M059J (cell line): ENCODE measurements at regions not wholly inside any gene's neighbourhood (a gene's known extent, or its start where the extent isn't known, plus 50 kb on each side); places are given as distances from the start of the nearest gene placed in this dataset.

Experiments
- DNase-seq: peaks from one replicate; pipeline ENCODE4 v3.0.0-alpha.2; 2012; ENCODE audit warnings: low read depth

- DNase-seq = no peak
Measured at GRCh38 chr1:50358962-50359361, 64.3 kb downstream of the DMRTA2 start.

DNA sequence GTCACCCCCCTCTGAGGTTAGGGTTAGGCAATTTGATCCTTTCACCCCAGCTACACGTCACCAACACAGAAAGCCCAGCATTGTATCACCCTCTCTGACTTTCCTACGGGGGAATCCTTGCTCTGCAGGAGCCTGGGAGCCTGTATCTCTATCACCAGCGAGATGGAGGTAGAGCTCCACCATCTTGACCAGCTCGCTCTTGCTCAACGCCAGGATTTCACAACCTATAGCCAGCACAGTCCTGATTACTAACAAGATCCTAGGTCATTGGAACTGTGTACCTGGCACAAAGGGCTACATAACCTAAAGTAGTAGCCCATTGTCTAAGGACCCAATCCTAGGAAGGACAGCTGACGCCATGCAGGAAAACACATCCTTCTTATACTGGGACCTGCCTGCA is 66.1 kb downstream of the DMRTA2 start:
- no peak for DNase-seq

DNA sequence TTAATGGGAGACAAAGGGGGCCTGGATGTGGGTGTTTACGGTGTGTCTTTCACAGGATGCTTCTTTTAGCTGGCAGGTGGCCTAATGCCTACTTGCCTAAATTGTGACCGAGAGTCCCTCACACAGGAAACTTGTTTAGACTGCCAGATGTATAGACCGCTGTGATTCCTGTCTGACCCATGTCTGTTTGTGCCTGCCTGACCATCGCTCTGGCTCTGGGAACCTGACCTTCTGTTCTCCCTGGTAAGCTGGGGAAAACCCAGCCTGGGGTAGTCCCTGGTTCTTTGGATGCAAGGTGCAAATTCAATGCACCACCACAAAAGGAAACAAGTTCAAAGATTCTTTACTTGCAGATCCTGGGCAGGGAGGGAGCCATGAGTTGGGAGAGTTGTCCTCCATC is 68.4 kb downstream of the DMRTA2 start:
- no peak for DNase-seq

GRCh38 chr1:50352428-50352827 is 70.8 kb downstream of the DMRTA2 start:
- DNase-seq = no peak

GRCh38 chr1:50350868-50351267 is 72.4 kb downstream of the DMRTA2 start:
- DNase-seq = no peak

DNA sequence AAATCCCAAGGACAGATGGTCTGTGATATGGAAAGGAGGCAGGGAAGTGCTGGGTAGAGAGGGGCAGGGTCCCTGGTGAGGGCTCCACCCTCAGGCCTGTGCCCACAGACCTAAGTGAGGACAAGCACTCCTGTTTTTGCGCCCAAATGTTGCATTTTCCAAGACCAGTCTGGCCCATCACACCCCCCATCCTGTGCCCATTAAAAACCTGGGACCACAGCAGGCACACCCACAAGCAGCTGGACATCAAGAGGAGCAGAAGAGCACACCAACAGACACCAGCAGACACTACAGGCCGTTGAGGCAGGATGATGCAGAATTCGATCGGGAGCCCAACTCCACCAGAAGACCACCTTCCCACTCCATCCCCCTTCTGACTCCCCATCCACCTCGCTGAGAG is 72.8 kb downstream of the DMRTA2 start:
- no peak for DNase-seq

DNA sequence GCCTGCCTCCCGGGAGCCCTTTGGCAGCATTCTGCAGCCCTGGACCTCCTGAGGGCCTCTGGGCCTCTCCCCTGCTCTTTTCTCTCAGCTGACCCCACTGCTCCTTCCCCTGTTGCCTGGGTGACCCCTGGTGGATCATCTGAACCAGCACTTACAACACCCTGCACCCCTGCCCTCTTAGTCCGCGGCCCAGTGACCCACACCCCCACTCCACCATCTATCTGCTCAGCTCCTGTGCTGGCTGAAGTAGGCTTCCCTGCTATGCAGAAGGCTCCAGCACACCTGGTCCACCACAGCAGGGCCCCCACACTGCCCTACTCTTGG is 74.0 kb downstream of the DMRTA2 start:
- DNase-seq = no peak

- peak; percentile 71 for DNase-seq
Measured at GRCh38 chr1:50348449-50349241, 74.6 kb downstream of the DMRTA2 start.

- no peak for DNase-seq
Measured at GRCh38 chr1:50347933-50348332, 75.3 kb downstream of the DMRTA2 start.

- DNase-seq = no peak
Measured at GRCh38 chr1:50346621-50347020, 76.6 kb downstream of the DMRTA2 start.

DNA sequence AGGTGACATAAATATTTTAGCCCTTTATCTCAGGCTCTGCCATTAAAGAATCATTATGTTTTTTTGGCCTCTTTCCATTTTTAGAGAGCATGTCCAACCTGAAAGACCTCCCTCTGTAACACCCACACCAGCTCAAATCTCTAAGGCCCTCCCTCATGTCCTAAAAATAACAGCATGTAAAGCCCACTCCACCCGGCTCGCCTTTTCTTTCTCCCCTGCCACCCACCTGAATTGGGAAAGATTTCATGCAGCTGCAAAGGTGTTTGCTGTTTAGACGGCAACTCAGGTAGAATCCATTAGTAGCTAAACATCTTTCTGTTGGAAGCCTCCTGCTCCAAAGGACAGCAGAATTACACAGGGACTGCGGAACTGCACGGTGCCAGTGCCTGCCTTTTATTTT is 79.9 kb downstream of the DMRTA2 start:
- no peak for DNase-seq

DNA sequence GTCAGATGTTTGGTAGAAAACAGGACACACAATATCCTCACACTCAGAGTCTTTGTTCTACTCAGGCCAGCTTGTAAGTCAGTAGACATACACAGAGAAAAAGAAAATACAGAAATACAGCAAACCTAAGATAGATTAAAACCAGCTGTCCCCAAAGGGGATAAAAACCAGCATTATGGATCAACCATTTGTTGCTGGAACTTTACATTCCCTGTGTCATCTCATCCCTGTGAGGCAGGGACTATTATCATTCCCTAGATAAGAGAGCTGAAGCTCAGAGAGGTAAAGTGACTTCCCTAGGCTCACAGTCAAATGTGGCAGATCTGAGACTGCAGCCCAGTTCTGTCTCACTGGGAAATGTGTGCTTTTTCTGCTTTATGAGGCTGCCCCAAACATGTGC is 80.7 kb downstream of the DMRTA2 start:
- DNase-seq = no peak

DNA sequence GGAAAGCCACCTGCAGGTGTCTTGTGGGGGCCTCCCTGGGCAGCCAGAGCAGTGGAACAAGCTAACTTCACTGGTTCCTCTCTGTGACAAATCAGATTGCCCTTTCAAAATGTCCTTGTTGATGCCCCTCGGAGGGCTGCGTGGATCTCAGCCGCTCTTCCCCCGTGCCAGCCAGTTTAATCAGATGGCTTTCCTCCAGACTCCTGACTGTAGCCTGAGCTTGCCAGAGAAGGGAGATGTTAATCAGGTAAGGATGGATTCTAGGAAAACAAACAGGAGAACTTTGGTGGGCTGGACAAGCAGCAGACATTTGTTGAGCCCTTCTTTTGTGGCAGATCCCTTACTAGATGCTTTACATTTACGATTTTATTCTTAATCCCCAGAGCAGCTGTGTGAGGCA is 88.2 kb downstream of the DMRTA2 start:
- DNase-seq = no peak

DNA sequence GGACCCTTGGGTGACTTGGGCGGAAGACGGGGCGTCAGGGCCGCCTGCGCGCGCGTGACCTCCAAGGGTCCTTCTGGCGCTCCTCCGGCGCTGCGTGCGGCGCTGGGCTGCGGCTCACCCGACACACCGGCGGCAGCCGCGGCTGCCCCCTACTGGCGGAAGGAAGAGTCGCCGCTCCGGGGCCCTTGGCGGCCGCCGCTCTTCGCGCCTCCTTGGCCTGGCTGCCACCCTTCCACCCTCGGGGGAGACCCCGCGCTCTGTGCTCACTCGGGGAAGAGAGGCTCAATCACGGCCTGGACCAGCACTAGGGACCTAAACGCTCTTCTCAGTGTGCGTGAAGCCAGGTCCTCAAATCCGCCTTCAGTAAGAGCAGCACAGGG is 89.7 kb downstream of the DMRTA2 start:
- no peak for DNase-seq

GRCh38 chr1:50332941-50333594 is 90.2 kb downstream of the DMRTA2 start:
- peak; percentile 12 for DNase-seq

GRCh38 chr1:50329332-50329932 is 93.8 kb downstream of the DMRTA2 start:
- DNase-seq = peak; percentile 11

DNA sequence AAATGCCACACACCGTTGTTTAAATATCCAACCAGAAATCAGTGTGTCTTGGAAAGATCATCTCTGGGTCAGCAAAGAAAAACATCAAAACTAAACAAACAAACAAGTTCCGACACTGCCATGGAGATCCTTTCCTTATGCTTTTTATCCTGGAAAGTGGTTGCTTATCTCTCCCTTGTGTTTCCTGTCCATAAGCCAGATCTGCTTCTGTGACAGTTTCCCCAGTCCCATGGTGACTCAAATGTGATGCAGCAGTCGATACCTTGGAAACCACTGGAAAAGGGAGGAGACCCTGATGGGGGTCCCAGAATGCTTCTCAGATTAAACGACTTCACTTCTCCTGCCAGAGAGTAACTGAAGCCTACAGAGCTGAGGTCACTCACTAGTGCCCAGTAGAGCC is 94.7 kb downstream of the DMRTA2 start:
- DNase-seq = no peak

DNA sequence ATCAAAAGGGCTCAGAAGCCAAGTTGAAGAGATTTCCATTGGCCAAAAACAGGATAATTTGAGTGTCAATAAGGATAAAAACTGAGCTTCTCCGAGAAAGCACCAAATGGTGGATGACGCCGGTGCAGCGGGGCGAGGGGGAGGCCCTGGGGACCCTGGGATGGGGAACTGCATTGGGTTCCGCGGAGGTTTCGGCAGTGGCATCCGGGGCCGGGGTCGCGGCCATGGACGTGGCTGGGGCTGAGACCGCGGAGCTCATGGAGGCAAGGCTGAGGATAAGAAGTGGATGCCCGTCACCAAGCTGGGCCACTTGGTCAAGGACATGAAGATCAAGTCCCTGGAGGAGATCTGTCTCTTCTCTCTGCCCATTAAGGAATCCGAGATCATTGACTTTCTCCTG is 97.2 kb downstream of the DMRTA2 start:
- DNase-seq = no peak

GRCh38 chr1:50322579-50322978 is 100.7 kb downstream of the DMRTA2 start:
- no peak for DNase-seq

GRCh38 chr1:50318428-50318827 is 104.8 kb downstream of the DMRTA2 start:
- no peak for DNase-seq

- DNase-seq = peak; percentile 15
Measured at GRCh38 chr1:50308878-50309277, 114.4 kb downstream of the DMRTA2 start.

DNA sequence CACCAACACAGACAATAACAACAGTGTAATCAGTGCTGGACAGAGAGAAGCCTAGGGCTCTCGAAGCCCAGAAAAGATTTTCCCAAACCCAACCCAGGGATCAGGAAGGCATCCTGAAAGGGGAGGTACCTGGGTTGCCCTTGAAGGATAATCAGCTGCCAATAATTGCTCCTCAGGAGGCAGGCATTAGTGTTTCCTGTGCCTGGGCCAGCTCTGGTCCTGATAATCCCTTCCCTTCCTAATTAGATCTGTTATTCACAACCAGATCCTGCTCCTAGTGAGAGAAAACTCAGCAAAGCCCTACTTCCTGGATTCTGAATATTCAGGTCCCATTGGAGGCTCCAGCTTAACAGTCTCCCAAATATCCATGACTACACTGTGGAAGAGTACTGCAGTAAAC is 117.4 kb downstream of the DMRTA2 start:
- no peak for DNase-seq

DNA sequence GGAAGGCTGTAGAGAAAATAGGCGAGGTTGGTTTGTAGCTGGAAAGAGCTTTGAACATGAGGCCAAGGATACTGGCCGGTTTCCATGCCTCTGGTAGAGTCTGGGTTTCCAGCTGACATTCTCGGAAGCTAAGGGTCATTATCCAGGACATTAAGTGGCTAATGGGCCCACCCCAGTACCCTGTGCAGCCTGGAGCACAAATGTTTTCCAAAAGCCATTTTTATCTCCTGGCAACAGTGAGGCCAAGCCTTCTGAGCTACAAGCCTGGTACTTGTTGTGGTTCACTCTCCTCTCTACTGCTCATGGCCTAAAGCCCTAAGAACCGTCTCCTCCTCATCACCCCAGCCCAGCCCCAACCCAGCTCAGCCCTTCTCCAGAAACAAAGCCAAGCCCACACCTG is 122.9 kb downstream of the DMRTA2 start:
- no peak for DNase-seq
